Kidney glomerular epithelial cell (primary cell): ENCODE measurements at regions not wholly inside any gene's neighbourhood (a gene's known extent, or its start where the extent isn't known, plus 50 kb on each side); places are given as distances from the start of the nearest gene placed in this dataset.
"Not testable (repeated sequence)": the region's sequence is repeated elsewhere in the genome, so short reads cannot be mapped to it uniquely, and the experiment has no call there.

ENCODE experiments used
- DNase-seq: peaks from one replicate; lab custom pipeline; 2025; lab: John Stamatoyannopoulos, UW

GRCh38 chr10:16116404-16117304 is 256.3 kb upstream of the MINDY3 start:
- DNase-seq: no peak

GRCh38 chr10:16117305-16117695 is 257.0 kb upstream of the MINDY3 start:
- no peak for DNase-seq

GRCh38 chr10:16119445-16119844 is 259.1 kb upstream of the MINDY3 start:
- no peak for DNase-seq

DNA sequence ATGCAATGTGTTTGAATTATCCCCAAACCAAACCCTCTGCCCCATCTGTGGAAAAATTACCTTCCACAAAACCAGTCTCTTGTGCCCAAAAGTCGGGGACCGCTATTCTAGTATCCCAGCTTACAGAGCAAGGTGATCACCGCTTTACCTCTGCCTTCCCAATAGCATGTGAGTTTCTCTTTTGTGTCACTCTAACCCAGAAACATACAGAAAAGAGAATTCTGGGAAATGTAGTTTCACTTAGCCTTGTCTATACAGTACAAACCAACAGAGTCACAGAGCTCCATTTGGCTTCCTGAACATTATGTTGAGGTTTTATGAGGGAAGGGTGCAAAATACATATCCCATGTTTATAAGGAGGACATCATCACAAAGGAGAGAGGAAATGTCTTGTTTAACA is 260.3 kb upstream of the MINDY3 start:
- DNase-seq: no peak

- no peak for DNase-seq
These were observed 281.2 kb upstream of the MINDY3 start for GRCh38 chr10:16141499-16141898.

DNA sequence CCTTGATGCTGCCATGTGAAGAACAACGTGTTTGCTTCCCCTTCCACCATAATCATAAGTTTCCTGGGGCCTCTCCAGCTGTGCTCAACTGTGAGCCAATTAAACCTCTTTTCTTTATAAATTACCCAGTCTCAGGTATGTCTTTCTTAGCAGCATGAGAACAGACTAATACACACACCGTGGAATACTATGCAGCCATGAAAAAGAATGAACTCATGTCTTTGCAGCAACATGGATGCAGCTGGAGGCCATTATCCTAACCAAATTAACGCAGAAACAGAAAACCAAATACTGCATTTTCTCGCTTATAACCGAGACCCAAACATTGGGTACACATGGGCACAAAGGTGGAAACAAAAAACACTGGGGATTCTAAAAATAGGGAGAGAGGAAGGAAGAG is 286.7 kb upstream of the MINDY3 start:
- DNase-seq: no peak

DNA sequence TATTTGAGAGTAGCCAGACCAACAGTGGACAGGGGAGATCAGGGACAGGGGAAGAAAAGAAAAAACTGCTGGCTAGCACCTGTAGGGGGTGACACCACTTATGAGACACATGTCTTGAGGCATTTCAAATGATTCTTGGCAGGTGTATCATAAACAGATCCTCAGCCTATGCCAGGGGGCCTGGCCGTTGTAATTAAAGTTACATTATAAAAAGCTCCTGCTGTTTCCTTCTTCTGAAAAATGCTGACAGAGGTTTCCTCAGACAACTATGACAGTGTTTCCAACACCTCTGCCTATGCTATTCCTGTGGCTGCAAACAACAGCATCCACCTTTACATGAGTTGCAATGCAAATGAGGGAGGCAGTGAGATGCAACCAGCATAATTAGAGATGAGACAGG is 281.0 kb upstream of the PTER start:
- DNase-seq: no peak

DNA sequence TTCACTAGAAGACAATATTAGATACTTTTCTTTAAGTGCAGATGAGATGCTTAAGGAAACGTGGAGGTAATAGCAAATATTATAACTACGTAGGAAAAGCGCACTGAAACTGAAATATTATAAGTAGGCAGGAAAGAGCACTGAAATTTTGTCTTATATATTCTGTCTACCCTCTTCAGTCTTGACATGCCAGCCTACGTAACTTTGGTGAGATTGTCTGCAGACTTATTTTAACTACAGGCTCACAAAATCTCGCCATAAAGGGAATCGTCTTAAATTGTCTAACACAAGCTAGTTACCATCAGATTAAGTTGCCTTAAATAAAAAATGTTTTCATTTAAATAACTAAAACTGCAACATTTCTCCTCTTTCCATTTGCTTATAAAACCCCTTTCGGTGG is 280.1 kb upstream of the PTER start:
- DNase-seq: no peak

DNA sequence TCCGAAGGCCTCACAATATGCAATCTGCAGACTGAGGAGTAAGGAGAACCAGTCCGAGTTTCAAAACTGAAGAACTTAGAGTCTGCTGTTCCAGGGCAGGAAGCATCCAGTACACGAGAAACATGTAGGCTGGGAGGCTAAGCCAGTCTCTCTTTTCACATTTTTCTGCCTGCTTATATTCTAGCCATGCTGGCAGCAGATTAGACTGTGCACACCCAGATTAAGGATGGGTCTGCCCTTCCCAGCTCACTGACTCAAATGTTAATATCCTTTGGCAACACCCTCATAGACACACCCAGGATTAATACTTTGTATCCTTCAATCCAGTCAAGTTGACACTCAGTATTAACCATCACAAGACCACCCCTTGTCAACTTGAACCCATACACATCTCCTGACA is 271.7 kb upstream of the PTER start:
- DNase-seq: not testable (repeated sequence)

DNA sequence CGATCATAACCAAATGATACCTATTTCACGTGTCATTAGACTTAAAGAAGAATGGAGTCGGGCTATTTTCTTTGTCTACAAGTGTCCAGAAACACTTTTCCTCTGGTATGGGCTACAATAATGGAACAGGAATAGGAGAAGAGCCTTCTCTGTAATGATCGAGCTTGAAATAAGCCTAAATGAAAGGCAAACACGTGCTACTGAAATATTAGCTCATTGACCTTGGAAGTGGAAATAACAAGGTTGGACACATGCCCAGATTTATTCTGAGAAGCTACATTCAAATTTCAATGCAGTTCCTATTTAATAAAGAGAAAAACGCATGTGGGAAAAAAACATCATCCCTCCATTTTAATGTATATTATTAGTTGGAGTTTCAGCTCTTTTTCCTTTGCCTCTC is 254.7 kb upstream of the PTER start:
- no peak for DNase-seq

GRCh38 chr10:16182688-16183087 is 254.1 kb upstream of the PTER start:
- no peak for DNase-seq

DNA sequence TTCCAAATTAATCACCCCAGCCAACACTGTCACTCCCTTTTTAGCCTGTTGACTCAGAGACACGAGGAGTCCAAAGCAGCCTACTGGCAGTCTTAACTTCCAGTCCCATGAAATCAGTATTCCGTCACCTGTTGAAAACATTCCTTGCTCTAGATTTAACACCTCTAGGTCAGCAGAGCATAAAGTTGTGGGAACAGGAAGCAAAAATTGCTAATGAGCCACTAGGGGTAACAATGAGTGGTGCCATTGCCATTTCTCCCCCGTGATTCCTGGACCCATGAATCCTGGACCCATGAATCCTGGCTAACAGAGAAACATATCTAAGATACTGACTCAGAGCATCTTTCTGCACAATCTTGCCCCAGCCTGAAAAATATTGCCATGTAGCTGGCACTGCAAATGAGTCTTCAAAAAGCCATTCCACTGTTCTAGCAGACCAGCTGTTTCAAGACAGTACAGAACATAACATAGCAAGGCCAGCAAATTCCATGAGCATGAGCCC is 252.7 kb upstream of the PTER start:
- DNase-seq: no peak

GRCh38 chr10:16184906-16185305 is 251.9 kb upstream of the PTER start:
- no peak for DNase-seq

DNA sequence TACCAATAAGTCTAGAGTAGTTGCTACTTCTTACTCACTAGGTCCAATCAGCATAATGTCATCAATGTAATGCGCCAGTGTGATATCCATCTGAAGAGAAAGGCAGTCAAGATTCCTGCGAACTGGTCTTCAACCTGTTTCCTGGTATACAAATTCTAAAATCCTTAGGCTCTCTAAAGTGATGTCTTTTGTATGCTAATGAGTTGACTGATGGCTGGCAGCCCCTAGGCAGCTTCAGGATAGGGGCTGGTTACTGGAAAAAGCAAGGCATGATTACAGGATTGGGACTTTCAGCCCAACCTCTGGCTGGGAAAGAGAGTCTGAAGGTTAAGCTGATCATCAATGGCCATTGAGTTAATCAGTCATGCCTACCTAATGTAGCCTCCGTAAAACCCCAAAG is 250.2 kb upstream of the PTER start:
- no peak for DNase-seq

DNA sequence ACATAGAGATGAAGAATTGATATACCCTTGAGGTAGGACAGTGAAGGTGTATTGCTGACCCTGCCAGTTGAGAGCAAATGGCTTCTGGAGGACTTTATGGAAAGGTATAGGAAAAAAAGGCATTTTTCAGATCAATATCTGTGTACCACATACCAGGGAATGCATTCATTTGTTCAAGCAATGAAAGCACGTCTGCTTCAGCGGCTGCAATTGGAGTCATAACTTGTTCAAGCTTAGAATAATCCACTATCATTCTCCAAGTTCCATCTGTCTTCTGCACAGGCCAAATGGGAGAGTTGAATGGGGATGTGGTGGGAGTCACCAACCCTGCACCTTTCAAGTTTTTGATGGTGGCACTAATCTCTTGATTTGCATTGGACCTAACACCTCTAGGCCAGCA is 249.6 kb upstream of the PTER start:
- DNase-seq: no peak

DNA sequence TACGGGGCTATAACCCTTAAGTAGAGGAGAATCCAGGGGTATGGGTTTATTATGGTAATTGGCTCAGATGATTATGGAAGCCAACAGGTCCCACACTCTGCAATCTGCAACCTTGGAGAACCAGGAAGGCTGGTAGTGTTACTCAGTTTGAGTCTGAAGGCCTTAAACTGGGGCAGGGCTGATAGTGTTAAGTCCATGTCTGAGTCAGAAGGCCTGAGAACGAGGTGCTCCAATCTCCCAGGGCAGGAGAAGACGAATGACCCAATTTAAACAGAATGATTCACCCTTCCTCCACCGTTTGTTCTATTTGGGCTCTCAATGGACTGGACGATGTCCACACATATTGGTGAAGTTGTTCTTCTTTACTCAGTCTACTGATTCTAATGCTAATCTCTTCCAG is 244.5 kb upstream of the PTER start:
- DNase-seq: no peak

DNA sequence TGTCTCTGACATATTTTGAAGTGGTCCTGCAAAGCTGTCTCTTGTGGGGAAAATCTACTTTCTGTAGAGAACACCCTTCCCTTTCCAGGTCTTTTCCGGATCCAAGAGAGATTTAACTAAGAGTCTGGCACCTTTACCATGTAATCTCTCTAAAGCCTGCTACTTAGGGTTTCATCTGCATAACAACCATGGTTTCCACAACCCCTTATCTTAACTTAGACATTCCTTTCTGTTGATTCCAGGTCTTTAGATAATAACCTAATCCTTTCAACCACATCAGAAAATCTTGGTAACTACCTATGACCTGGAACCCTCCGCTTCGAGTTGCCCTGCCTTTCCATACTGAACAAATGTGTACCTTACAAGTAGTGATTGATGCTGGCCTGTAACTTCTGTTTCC is 243.6 kb upstream of the PTER start:
- no peak for DNase-seq

DNA sequence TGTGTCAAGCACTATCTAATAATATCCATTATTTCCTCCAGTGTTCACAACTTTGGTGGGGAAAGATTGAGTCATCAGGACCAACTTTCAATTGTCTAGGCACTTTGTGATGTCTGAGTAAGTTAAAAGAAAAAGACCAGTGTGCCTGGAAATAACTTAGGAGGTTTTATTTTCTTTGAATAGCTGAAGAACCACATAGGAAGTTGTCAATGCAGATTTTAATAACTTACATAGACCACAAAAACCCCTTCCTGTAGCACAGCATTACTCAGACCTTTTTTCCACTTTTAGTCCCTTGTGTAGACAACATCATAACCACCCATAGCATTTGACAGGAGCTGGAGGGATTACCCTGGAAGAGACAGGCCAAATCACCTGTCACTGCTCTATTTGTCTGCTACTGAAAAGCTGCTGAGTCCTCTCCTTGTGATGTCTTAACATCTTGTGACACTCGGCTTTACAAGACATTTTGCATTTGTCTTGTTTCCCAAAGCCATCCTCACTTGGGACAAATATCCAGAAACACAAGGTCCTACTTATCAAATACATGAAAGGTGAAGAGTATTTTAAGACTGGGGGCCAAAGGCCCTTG is 241.5 kb upstream of the PTER start:
- no peak for DNase-seq

GRCh38 chr10:16195894-16196293 is 240.9 kb upstream of the PTER start:
- no peak for DNase-seq

DNA sequence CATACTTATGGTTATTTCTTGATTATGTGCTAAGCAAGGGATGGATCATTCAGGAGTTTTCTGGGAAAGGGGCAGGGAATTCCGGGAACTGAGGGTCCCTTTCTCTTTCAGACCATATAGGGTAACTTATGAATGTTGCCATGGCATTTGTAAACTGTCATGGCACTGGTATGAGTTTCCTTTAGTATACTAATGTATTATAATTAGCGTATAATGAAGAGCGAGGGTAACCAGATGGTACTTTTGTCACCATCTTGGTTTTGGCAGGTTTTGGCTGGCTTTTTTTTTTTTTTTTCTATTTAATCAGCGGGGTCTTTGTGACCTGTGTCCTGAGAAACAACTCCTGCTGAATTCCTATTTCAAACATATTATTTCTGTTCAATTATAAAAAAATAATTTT is 237.6 kb upstream of the PTER start:
- DNase-seq: no peak

- DNase-seq: not testable (repeated sequence)
These were observed 213.2 kb upstream of the PTER start for GRCh38 chr10:16223618-16224017.

DNA sequence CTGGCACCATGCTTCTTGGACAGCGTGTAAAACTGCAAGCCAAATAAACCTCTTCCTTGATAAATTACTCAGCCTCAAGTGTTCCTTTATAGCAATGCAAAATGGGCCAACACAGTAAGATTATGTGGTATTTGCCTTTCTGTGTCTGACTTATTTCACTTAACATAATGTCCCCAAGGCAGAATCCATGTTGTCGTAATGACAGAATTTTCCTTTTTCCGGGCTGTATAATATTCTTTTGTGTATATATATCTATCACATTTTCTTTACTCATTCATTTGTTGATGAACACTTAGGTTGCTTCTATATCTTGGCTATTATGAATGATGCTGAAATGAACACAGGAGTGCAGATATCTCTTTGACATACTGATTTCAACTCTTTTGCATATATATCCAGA is 209.1 kb upstream of the PTER start:
- DNase-seq: no peak

DNA sequence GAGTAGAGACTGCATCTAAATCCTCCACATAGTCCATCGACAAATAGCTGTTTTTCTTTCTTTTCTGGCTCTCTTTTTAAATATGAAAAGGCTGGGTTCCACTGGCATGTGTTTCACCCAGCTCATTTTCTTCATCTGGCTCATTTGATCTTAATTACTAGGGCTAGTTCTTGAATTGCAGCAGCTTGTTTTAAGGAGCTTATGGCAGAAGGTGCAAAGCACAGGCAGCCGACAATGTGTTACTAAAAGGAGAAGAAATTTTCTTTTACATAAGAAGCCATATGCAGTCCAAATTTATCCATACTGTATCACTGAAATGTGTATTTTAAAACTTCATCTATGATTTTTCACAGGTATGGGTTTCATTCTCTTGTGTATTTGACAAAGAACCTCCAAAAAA is 205.6 kb upstream of the PTER start:
- no peak for DNase-seq
